HS-5 (cell line): ENCODE measurements at regions not wholly inside any gene's neighbourhood (a gene's known extent, or its start where the extent isn't known, plus 50 kb on each side); places are given as distances from the start of the nearest gene placed in this dataset.

Experiments
- DNase-seq: peaks from one replicate; pipeline ENCODE4 v3.0.0-alpha.2; 2012; ENCODE audit warnings: low read depth

- DNase-seq = no peak
Measured at GRCh38 chr12:81811061-81811777, 52.1 kb upstream of the PPFIA2 start.

GRCh38 chr12:81809829-81810595, 50.9 kb upstream of the PPFIA2 start:
- no peak for DNase-seq

- DNase-seq = no peak
Measured at GRCh38 chr12:81809113-81809777, 50.1 kb upstream of the PPFIA2 start.
